Tibial nerve (tissue), 4 donors: ENCODE measurements at regions not wholly inside any gene's neighbourhood (a gene's known extent, or its start where the extent isn't known, plus 50 kb on each side); places are given as distances from the start of the nearest gene placed in this dataset.

Experiments
- DNase-seq, 2 donors: peaks; one replicate each; pipeline ENCODE4 v3.0.0-alpha.2; 2019; ENCODE audit warnings: low spot score in 2 of 2
- H3K27ac ChIP-seq, 4 donors: fragments of 200-600 bp; sonication (generic) in 3 of 4; one replicate each; pipeline ENCODE4 v1.5.1; 2017 to 2019; ENCODE audit warnings: mild to moderate bottlenecking in 1 of 4
- H3K27me3 ChIP-seq, 2 donors: fragments of 200-600 bp; sonication (generic) in 1 of 2; one replicate each; pipeline versions ENCODE4 v1.5.1 to v1.6.0; 2017 to 2019
- H3K36me3 ChIP-seq, 3 donors: fragments of 200-600 bp; sonication (generic); one replicate each; pipeline ENCODE4 v1.5.1; 2018 to 2019
- H3K4me1 ChIP-seq, 4 donors: fragments of 200-600 bp; sonication (generic) in 3 of 4; one replicate each; pipeline ENCODE4 v1.5.1; 2017 to 2019
- H3K4me3 ChIP-seq, 4 donors: fragments of 200-600 bp; sonication (generic) in 3 of 4; one replicate each; pipeline ENCODE4 v1.5.1; 2017 to 2019; ENCODE audit warnings: mild to moderate bottlenecking in 1 of 4, moderate library complexity in 1 of 4
- H3K9me3 ChIP-seq, 4 donors: fragments of 200-600 bp; sonication (generic) in 3 of 4; one replicate each; pipeline ENCODE4 v1.5.1; 2017 to 2019
- EP300 ChIP-seq, 2 donors: sonication (generic); formaldehyde crosslinking; IDR thresholded peaks; one replicate each; pipeline ENCODE4 v1.6.1; 2017; ENCODE audit warnings: antibody characterized with exemption in 2 of 2, mild to moderate bottlenecking in 1 of 2
- POLR2A ChIP-seq, 2 donors: fragments of 450-650 bp; IDR thresholded peaks; one replicate each; pipeline ENCODE4 v1.6.1; 2017; ENCODE audit warnings: antibody characterized with exemption in 2 of 2, mild to moderate bottlenecking in 2 of 2, moderate library complexity in 2 of 2
- WGBS, 2 donors: methylation state at CpG; one replicate each; pipeline ENCODE4 v1.1.5; 2018; 5-methylcytosine and 5-hydroxymethylcytosine counted together
- TF ChIP-seq, protein P1 (sequence below), 5 experiments: fragments of 200-600 bp in 3 of 5; fragments of 450-650 bp in 2 of 5; sonication (generic) in 3 of 5; IDR thresholded peaks; one replicate each; pipeline ENCODE4 v1.5.1; 2016 to 2019; ENCODE audit warnings: antibody characterized with exemption in 5 of 5, mild to moderate bottlenecking in 3 of 5, moderate library complexity in 2 of 5

DNA sequence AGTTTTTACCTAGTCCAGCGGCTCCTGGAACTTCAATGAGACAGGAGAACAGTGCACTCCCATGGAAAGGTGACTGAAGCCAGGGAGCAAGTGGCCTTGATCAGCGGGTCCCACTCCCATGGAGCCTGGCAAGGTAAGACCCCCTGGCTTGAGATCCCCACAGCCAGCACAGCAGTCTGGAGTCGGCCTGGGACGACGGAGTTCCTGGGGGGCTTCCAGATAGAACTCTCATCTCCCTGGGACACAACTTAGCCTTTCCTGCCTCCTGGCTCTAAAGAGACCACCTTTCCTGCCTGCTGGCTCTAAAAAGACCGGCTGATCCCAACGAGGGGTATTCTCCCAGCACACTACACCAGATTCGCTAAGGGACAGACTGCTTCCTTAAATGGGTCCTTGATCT, 1279.0 kb upstream of the GOT2 start:
- 86 to 96% methylated on average over 4 to 8 of the region's 8 CpGs for WGBS, 2 donors
- no peak for DNase-seq
- no peaks in the 10 kb centered on the region for H3K36me3 ChIP-seq

DNA sequence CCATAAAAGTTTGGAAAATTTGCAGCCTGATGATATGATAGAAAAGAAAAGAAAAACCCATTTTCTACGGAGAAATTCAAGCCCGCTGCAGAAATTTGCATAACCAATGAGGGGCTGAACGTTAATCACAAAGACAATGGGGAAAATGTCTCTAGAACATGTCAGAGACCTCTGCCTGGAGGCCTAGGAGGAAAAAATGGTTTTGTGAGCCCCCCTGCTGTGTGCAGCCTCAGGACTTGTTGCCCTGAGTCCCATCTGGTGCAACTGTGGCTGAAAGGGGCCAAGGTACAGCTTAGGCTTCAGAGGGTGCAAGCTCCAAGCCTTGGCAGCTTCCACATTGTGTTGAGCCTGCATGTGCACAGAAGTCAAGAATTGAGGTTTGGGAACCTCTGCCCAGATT, 1267.4 kb upstream of the GOT2 start:
- no peak overlapping the region for H3K27ac ChIP-seq
- WGBS, 2 donors = 58 to 59% methylated on average over 3 of the region's 3 CpGs
- H3K27me3 ChIP-seq = no peaks in the 10 kb centered on the region
- no peak overlapping the region for H3K4me3 ChIP-seq
- no peaks in the 10 kb centered on the region for H3K36me3 ChIP-seq
- TF ChIP-seq POLR2A (IDR thresholded peaks at IDR 0.05) (no peak), EP300 (IDR thresholded peaks at IDR 0.05) (no peak)
- TF ChIP-seq, protein P1, sequence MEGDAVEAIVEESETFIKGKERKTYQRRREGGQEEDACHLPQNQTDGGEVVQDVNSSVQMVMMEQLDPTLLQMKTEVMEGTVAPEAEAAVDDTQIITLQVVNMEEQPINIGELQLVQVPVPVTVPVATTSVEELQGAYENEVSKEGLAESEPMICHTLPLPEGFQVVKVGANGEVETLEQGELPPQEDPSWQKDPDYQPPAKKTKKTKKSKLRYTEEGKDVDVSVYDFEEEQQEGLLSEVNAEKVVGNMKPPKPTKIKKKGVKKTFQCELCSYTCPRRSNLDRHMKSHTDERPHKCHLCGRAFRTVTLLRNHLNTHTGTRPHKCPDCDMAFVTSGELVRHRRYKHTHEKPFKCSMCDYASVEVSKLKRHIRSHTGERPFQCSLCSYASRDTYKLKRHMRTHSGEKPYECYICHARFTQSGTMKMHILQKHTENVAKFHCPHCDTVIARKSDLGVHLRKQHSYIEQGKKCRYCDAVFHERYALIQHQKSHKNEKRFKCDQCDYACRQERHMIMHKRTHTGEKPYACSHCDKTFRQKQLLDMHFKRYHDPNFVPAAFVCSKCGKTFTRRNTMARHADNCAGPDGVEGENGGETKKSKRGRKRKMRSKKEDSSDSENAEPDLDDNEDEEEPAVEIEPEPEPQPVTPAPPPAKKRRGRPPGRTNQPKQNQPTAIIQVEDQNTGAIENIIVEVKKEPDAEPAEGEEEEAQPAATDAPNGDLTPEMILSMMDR (IDR thresholded peaks at IDR 0.05) = no peak
- peaks cover 0 to 8% (median 0%) of the 10 kb centered on the region in 4 donors for H3K9me3 ChIP-seq
- no peak for DNase-seq
- no peaks in the 10 kb centered on the region for H3K4me1 ChIP-seq

More for the DNA sequence above, 1279.0 kb upstream of the GOT2 start:
- TF ChIP-seq POLR2A (IDR thresholded peaks at IDR 0.05) = no peak
- TF ChIP-seq EP300 (IDR thresholded peaks at IDR 0.05) = no peak
- TF ChIP-seq, protein P1 (IDR thresholded peaks at IDR 0.05) = no peak
- H3K4me1 ChIP-seq = no peaks in the 10 kb centered on the region
- H3K4me3 ChIP-seq = no peak overlapping the region
- no peak overlapping the region for H3K27ac ChIP-seq
- H3K9me3 ChIP-seq = peaks cover 0 to 7% (median 0%) of the 10 kb centered on the region in 4 donors
- H3K27me3 ChIP-seq = no peaks in the 10 kb centered on the region

DNA sequence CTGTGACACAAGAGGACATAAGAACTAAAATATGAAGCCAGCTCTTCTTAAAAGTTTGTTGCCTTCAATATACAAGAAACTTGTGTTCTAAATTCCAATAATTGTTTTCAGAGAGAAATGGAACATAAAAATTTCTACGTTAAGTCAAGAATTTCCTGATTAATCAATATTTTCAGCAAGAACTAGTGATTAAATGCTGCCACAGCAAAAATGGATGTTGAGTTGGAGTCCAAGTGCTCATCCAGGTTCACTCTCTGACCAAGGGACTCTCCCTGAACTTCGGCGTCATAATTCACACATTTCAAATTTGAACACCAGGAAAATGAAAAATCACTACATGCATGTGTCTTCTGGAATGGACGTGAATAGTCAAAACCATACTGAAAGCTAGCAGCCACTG, 1263.6 kb upstream of the GOT2 start:
- TF ChIP-seq, protein P1 (IDR thresholded peaks at IDR 0.05) = no peak
- no peak for TF ChIP-seq EP300 (IDR thresholded peaks at IDR 0.05)
- TF ChIP-seq POLR2A (IDR thresholded peaks at IDR 0.05) = no peak
- H3K27me3 ChIP-seq = no peaks in the 10 kb centered on the region
- no peak overlapping the region for H3K4me3 ChIP-seq
- DNase-seq = no peak
- H3K36me3 ChIP-seq = no peaks in the 10 kb centered on the region
- 89 to 96% methylated on average over 4 of the region's 4 CpGs for WGBS, 2 donors
- no peak overlapping the region for H3K27ac ChIP-seq
- peaks cover 0 to 8% (median 0%) of the 10 kb centered on the region in 4 donors for H3K9me3 ChIP-seq
- H3K4me1 ChIP-seq = no peaks in the 10 kb centered on the region

DNA sequence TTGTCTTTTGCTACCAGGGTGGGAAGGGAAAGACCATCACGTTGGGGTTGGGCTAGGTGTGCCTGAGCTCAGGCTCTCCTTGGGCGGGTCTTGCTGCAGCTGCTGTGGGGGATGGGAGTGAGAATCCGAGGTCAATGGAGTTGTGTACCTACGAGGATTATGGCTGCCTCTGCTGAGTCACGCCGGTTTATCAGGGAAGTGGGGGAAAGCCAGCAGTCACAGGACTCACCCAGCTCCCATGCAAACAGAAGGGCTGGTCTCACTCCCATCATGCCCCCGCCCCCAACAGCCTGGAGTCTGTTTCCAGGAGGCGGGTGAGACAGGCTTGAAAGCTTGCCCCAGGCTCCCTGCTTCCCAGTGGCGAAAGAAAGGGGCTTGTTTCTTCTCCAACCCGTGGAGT, 1259.0 kb upstream of the GOT2 start:
- 60 to 75% methylated on average over 9 to 10 of the region's 10 CpGs for WGBS, 2 donors
- TF ChIP-seq, protein P1 (IDR thresholded peaks at IDR 0.05) = no peak
- no peak for TF ChIP-seq POLR2A (IDR thresholded peaks at IDR 0.05)
- TF ChIP-seq EP300 (IDR thresholded peaks at IDR 0.05) = no peak
- DNase-seq = no peak
- Histone ChIP-seq H3K4me1 (no peaks in the 10 kb centered on the region), H3K27me3 (no peaks in the 10 kb centered on the region), H3K36me3 (no peaks in the 10 kb centered on the region), H3K4me3 (no peak overlapping the region), H3K9me3 (peaks cover 0 to 25% (median 3%) of the 10 kb centered on the region in 4 donors), H3K27ac (no peak overlapping the region)

DNA sequence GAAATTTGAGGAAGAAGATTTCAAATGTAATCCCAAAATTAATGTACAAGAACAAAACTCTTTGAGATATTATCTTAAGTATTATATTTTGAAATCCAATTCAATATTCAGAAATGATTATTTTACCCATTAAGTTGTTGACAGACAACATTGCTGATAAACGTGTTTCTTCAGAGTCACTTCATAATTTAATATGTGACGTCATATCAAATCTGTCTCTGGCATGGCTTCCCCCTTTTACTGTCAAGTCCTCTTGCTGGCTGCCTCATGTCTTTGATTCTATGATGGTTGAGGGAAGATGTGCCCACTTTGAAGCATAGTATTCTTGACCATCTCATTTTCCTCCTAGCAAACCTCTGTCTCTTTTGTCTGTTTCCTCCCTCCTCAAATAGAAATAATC, 1257.1 kb upstream of the GOT2 start:
- no peaks in the 10 kb centered on the region for H3K27me3 ChIP-seq
- H3K36me3 ChIP-seq = no peaks in the 10 kb centered on the region
- no peak overlapping the region for H3K27ac ChIP-seq
- DNase-seq = no peak
- TF ChIP-seq POLR2A (IDR thresholded peaks at IDR 0.05) = no peak
- no peak for TF ChIP-seq EP300 (IDR thresholded peaks at IDR 0.05)
- TF ChIP-seq, protein P1 (IDR thresholded peaks at IDR 0.05) = no peak
- H3K4me1 ChIP-seq = no peaks in the 10 kb centered on the region
- H3K4me3 ChIP-seq = no peak overlapping the region
- 86 to 94% methylated on average over 2 of the region's 2 CpGs for WGBS, 2 donors
- peaks cover 0 to 25% (median 3%) of the 10 kb centered on the region in 4 donors for H3K9me3 ChIP-seq
